Neural progenitor cell (in vitro differentiated cells): ENCODE measurements at regions not wholly inside any gene's neighbourhood (a gene's known extent, or its start where the extent isn't known, plus 50 kb on each side); places are given as distances from the start of the nearest gene placed in this dataset.

Experiments used
- DNase-seq: peaks from one replicate; pipeline ENCODE4 v3.0.0-alpha.2; 2016; ENCODE audit warnings: low spot score
- H2AFZ ChIP-seq: fragments of 200-600 bp; sonication (generic); replicated peaks from 2 replicates; pipeline ENCODE4 v1.6.1; 2016; ENCODE audit warnings: antibody characterized with exemption
- H3F3A ChIP-seq: fragments of 200-600 bp; sonication (generic); 2 replicates; pipeline ENCODE4 v1.6.1; 2016; ENCODE audit warnings: antibody characterized with exemption, low read depth
- H3K27ac ChIP-seq: fragments of 200-600 bp; sonication (generic); 2 replicates; pipeline ENCODE4 v1.5.1; 2016; ENCODE audit warnings: mild to moderate bottlenecking
- H3K27me3 ChIP-seq: fragments of 200-600 bp; sonication (generic); 2 replicates; pipeline ENCODE4 v1.6.1; 2016; ENCODE audit warnings: mild to moderate bottlenecking, moderate library complexity
- H3K36me3 ChIP-seq: fragments of 200-600 bp; sonication (generic); 2 replicates; pipeline ENCODE4 v1.5.1; 2016
- H3K4me1 ChIP-seq: fragments of 200-600 bp; sonication (generic); 2 replicates; pipeline ENCODE4 v1.6.1; 2016; ENCODE audit warnings: mixed run types
- H3K4me2 ChIP-seq: fragments of 200-600 bp; sonication (generic); 2 replicates; pipeline ENCODE4 v1.6.1; 2016
- H3K4me3 ChIP-seq: fragments of 200-600 bp; sonication (generic); 2 replicates; pipeline ENCODE4 v1.5.1; 2016
- H3K79me2 ChIP-seq: fragments of 200-600 bp; sonication (generic); 2 replicates; pipeline ENCODE4 v1.6.1; 2016; ENCODE audit warnings: low read depth
- H3K9ac ChIP-seq: fragments of 200-600 bp; sonication (generic); 2 replicates; pipeline ENCODE4 v1.6.1; 2016
- H3K9me3 ChIP-seq: fragments of 200-600 bp; sonication (generic); 2 replicates; pipeline ENCODE4 v1.5.1; 2016; ENCODE audit warnings: low read depth
- H4K20me1 ChIP-seq: fragments of 200-600 bp; sonication (generic); 2 replicates; pipeline ENCODE4 v1.6.1; 2016; ENCODE audit warnings: low read depth
- H3K27ac Mint-ChIP-seq: 3 replicates; pipeline ENCODE4 v1.8.0; 2021; ENCODE audit warnings: mixed read lengths
- H3K27me3 Mint-ChIP-seq: 2 replicates; pipeline ENCODE4 v1.8.0; 2022; ENCODE audit warnings: low read depth, mild to moderate bottlenecking, inconsistent platforms, moderate library complexity, mixed read lengths; ENCODE audit not compliant: insufficient read depth
- H3K36me3 Mint-ChIP-seq: 3 replicates; pipeline ENCODE4 v1.8.0; 2021; ENCODE audit warnings: mixed read lengths
- H3K4me1 Mint-ChIP-seq: 3 replicates; pipeline ENCODE4 v1.8.0; 2021; ENCODE audit warnings: mixed read lengths
- H3K4me3 Mint-ChIP-seq: 3 replicates; pipeline ENCODE4 v1.8.0; 2021; ENCODE audit warnings: mild to moderate bottlenecking, moderate library complexity, mixed read lengths
- H3K9me3 Mint-ChIP-seq: 3 replicates; pipeline ENCODE4 v1.8.0; 2020; ENCODE audit warnings: mixed read lengths
- EZH2 ChIP-seq: fragments of 200-600 bp; sonication (generic); IDR thresholded peaks from 2 replicates; pipeline ENCODE4 v1.6.1; 2017; ENCODE audit warnings: antibody characterized with exemption, mild to moderate bottlenecking, moderate library complexity
- EZH2phosphoT487 ChIP-seq: fragments of 200-600 bp; sonication (generic); IDR thresholded peaks from 2 replicates; pipeline ENCODE4 v1.6.1; 2017; ENCODE audit warnings: antibody characterized with exemption
- TF ChIP-seq, protein P1 (sequence below): fragments of 200-600 bp; sonication (generic); IDR thresholded peaks from 2 replicates; pipeline ENCODE4 v1.5.1; 2017; ENCODE audit warnings: antibody characterized with exemption, mild to moderate bottlenecking

DNA sequence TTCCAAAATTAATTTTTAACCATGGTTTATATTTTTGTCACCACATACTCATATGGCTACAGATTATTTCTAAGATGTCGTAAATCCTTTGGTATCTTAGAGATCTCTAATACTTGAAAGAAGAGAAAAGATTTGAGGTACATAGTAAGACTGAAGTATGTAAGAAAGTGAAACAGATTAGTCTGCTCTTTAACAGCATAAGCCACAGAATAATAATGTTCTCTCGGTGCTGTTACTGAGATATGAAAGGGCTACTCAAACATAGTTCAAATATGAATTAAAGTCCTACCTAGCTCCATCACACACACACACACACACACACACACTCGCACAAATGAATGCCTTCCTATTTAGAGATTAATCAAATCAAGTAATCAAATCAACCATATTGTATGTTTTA lies 274.1 kb upstream of the PCDH18 start:
- H3K4me3 ChIP-seq = no peak overlapping the region
- no peaks in the 10 kb centered on the region for H3F3A ChIP-seq
- H3K9ac ChIP-seq = no peak overlapping the region
- H3K4me2 ChIP-seq = no peak overlapping the region
- Mint-ChIP-seq H3K27me3 (no peaks in the 10 kb centered on the region), H3K36me3 (no peaks in the 10 kb centered on the region), H3K9me3 (no peaks in the 10 kb centered on the region), H3K4me3 (no peak overlapping the region), H3K4me1 (no peaks in the 10 kb centered on the region), H3K27ac (no peak overlapping the region)
- H3K4me1 ChIP-seq = no peaks in the 10 kb centered on the region
- no peak for TF ChIP-seq EZH2
- TF ChIP-seq EZH2phosphoT487 = no peak
- TF ChIP-seq, protein P1, sequence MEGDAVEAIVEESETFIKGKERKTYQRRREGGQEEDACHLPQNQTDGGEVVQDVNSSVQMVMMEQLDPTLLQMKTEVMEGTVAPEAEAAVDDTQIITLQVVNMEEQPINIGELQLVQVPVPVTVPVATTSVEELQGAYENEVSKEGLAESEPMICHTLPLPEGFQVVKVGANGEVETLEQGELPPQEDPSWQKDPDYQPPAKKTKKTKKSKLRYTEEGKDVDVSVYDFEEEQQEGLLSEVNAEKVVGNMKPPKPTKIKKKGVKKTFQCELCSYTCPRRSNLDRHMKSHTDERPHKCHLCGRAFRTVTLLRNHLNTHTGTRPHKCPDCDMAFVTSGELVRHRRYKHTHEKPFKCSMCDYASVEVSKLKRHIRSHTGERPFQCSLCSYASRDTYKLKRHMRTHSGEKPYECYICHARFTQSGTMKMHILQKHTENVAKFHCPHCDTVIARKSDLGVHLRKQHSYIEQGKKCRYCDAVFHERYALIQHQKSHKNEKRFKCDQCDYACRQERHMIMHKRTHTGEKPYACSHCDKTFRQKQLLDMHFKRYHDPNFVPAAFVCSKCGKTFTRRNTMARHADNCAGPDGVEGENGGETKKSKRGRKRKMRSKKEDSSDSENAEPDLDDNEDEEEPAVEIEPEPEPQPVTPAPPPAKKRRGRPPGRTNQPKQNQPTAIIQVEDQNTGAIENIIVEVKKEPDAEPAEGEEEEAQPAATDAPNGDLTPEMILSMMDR = no peak
- H3K79me2 ChIP-seq = no peaks in the 10 kb centered on the region
- no peak for DNase-seq
- no peaks in the 10 kb centered on the region for H3K9me3 ChIP-seq
- no peak overlapping the region for H3K27ac ChIP-seq
- H3K27me3 ChIP-seq = no peaks in the 10 kb centered on the region
- no peak overlapping the region for H2AFZ ChIP-seq
- no peaks in the 10 kb centered on the region for H3K36me3 ChIP-seq
- H4K20me1 ChIP-seq = no peaks in the 10 kb centered on the region

DNA sequence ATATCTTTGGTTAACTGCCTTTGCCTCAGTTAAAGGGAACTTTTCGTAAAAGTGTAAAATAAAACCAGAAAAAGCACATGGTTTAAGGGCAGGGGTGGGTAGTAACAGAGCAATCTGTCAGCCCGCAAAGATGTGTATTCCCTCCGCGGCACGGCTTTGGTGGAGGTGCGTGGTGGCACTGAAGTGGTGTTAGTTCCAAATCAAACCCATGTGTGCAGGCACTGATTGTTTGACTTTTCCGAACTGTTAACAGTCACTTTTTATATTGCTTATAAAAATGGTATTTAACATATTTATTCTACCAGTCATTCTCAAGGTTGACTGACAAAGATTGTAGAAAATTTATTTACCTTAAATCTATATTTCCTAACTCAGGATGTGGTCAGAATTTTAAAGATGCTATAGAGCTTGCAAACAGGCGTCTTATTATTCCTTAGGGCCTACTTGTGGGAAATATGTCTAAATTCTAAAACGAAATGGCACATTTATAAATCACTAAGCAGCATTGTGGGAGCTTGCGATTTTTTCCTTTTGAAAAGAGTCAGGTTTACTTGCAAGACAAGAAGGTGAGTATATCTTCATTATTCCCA lies 272.7 kb upstream of the PCDH18 start:
- Histone ChIP-seq H4K20me1 (no peaks in the 10 kb centered on the region), H3K9me3 (no peaks in the 10 kb centered on the region), H3K27ac (no peak overlapping the region), H3K4me2 (no peak overlapping the region), H3K4me1 (no peaks in the 10 kb centered on the region), H2AFZ (peak overlapping the region; percentile 22), H3K79me2 (no peaks in the 10 kb centered on the region), H3K9ac (no peak overlapping the region), H3F3A (no peaks in the 10 kb centered on the region), H3K27me3 (no peaks in the 10 kb centered on the region), H3K4me3 (no peak overlapping the region), H3K36me3 (no peaks in the 10 kb centered on the region)
- Mint-ChIP-seq H3K27me3 (no peaks in the 10 kb centered on the region), H3K4me1 (no peaks in the 10 kb centered on the region), H3K4me3 (no peak overlapping the region), H3K36me3 (no peaks in the 10 kb centered on the region), H3K27ac (no peak overlapping the region), H3K9me3 (no peaks in the 10 kb centered on the region)
- DNase-seq = no peak
- TF ChIP-seq EZH2 = no peak
- TF ChIP-seq, protein P1 = no peak
- TF ChIP-seq EZH2phosphoT487 = no peak

DNA sequence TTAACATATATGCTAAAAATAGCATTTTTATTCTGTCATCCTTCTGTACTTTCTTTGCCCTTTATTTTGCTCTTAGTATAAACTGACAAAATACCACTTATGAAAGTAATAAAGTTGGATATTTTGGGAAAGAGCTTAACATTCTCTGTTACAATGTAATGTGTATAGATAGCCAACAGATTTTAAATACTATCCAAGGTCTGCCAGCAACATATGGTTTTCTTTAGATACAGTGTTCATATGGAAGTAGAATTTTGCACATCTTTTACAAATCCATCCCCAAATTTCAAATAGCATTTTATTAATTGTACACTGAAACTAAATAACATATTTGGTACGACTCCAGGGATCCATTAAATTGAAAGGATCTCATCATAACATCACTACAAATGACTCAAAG lies 268.6 kb upstream of the PCDH18 start:
- Histone ChIP-seq H3K4me1 (no peaks in the 10 kb centered on the region), H2AFZ (peak overlapping the region; percentile 15), H3K79me2 (no peaks in the 10 kb centered on the region), H3K36me3 (no peaks in the 10 kb centered on the region), H3K4me3 (no peak overlapping the region), H3K4me2 (no peak overlapping the region), H4K20me1 (no peaks in the 10 kb centered on the region), H3F3A (no peaks in the 10 kb centered on the region), H3K9ac (no peak overlapping the region), H3K27ac (no peak overlapping the region), H3K27me3 (no peaks in the 10 kb centered on the region), H3K9me3 (no peaks in the 10 kb centered on the region)
- no peaks in the 10 kb centered on the region for H3K36me3 Mint-ChIP-seq
- H3K27me3 Mint-ChIP-seq = no peaks in the 10 kb centered on the region
- no peak overlapping the region for H3K4me3 Mint-ChIP-seq
- no peaks in the 10 kb centered on the region for H3K9me3 Mint-ChIP-seq
- no peaks in the 10 kb centered on the region for H3K4me1 Mint-ChIP-seq
- no peak overlapping the region for H3K27ac Mint-ChIP-seq
- TF ChIP-seq EZH2phosphoT487 = no peak
- no peak for TF ChIP-seq EZH2
- TF ChIP-seq, protein P1 = no peak
- DNase-seq = no peak
